Esophagus squamous epithelium (tissue), 4 donors: ENCODE measurements at regions not wholly inside any gene's neighbourhood (a gene's known extent, or its start where the extent isn't known, plus 50 kb on each side); places are given as distances from the start of the nearest gene placed in this dataset.

Experiments
- CTCF ChIP-seq, 6 experiments: fragments of 450-650 bp in 4 of 6; fragments of 200-600 bp in 2 of 6; sonication (generic) in 2 of 6; IDR thresholded peaks; one replicate each; pipeline ENCODE4 v1.5.1; 2016 to 2019; ENCODE audit warnings: antibody characterized with exemption in 6 of 6, mild to moderate bottlenecking in 4 of 6, moderate library complexity in 4 of 6
- POLR2A ChIP-seq, 4 donors: fragments of 450-650 bp; IDR thresholded peaks; one replicate each; pipeline ENCODE4 v1.6.1; 2017; ENCODE audit warnings: antibody characterized with exemption in 4 of 4, mild to moderate bottlenecking in 4 of 4, moderate library complexity in 3 of 4

- no peak for TF ChIP-seq CTCF (IDR thresholded peaks at IDR 0.05)
- TF ChIP-seq POLR2A (IDR thresholded peaks at IDR 0.05), result no peak
These were observed 102.3 kb upstream of the TPM1 start for GRCh38 chr15:62940093-62940754.
